ENCODE measurements at regions not wholly inside any gene's neighbourhood (a gene's known extent, or its start where the extent isn't known, plus 50 kb on each side); places are given as distances from the start of the nearest gene placed in this dataset.
"Not testable (repeated sequence)": the region's sequence is repeated elsewhere in the genome, so short reads cannot be mapped to it uniquely, and the experiment has no call there.

GRCh38 chr18:72985686-72986085, 117.9 kb upstream of the NETO1 start:
- TF ChIP-seq CTCF (conservative IDR thresholded peaks at IDR 0.05; ENCODE audit: low read length) = no peak
- H3K4me3 ChIP-seq (ENCODE audit: low read length) = no peak overlapping the region
- DNase-seq (ENCODE audit: low read depth) = no peak

GRCh38 chr18:72984290-72984689, 116.5 kb upstream of the NETO1 start:
- TF ChIP-seq CTCF (conservative IDR thresholded peaks at IDR 0.05; ENCODE audit: low read length) = no peak
- no peak for DNase-seq (ENCODE audit: low read depth)
- no peak overlapping the region for H3K4me3 ChIP-seq (ENCODE audit: low read length)

- no peak for TF ChIP-seq CTCF (conservative IDR thresholded peaks at IDR 0.05; ENCODE audit: low read length)
- DNase-seq (ENCODE audit: low read depth) = no peak
- H3K4me3 ChIP-seq (ENCODE audit: low read length) = no peak overlapping the region
Measured at GRCh38 chr18:72973841-72974240, 106.1 kb upstream of the NETO1 start.

- DNase-seq (ENCODE audit: low read depth) = no peak
- no peak overlapping the region for H3K4me3 ChIP-seq (ENCODE audit: low read length)
- no peak for TF ChIP-seq CTCF (conservative IDR thresholded peaks at IDR 0.05; ENCODE audit: low read length)
Measured at GRCh38 chr18:72965616-72966015, 97.8 kb upstream of the NETO1 start.

GRCh38 chr18:72958195-72958594, 90.4 kb upstream of the NETO1 start:
- not testable (repeated sequence) for H3K4me3 ChIP-seq (ENCODE audit: low read length); DNase-seq (ENCODE audit: low read depth)

GRCh38 chr18:72948439-72948838, 80.7 kb upstream of the NETO1 start:
- no peak for TF ChIP-seq CTCF (conservative IDR thresholded peaks at IDR 0.05; ENCODE audit: low read length)
- DNase-seq (ENCODE audit: low read depth) = no peak
- H3K4me3 ChIP-seq (ENCODE audit: low read length) = no peak overlapping the region

GRCh38 chr18:72942766-72943165, 75.0 kb upstream of the NETO1 start:
- no peak overlapping the region for H3K4me3 ChIP-seq (ENCODE audit: low read length)
- no peak for TF ChIP-seq CTCF (conservative IDR thresholded peaks at IDR 0.05; ENCODE audit: low read length)
- DNase-seq (ENCODE audit: low read depth) = no peak

GRCh38 chr18:72940986-72941385, 73.2 kb upstream of the NETO1 start:
- no peak overlapping the region for H3K4me3 ChIP-seq (ENCODE audit: low read length)
- DNase-seq (ENCODE audit: low read depth) = no peak
- no peak for TF ChIP-seq CTCF (conservative IDR thresholded peaks at IDR 0.05; ENCODE audit: low read length)

Measured in AG10803 (cell line).